ENCODE measurements at regions not wholly inside any gene's neighbourhood (a gene's known extent, or its start where the extent isn't known, plus 50 kb on each side); places are given as distances from the start of the nearest gene placed in this dataset.

DNA sequence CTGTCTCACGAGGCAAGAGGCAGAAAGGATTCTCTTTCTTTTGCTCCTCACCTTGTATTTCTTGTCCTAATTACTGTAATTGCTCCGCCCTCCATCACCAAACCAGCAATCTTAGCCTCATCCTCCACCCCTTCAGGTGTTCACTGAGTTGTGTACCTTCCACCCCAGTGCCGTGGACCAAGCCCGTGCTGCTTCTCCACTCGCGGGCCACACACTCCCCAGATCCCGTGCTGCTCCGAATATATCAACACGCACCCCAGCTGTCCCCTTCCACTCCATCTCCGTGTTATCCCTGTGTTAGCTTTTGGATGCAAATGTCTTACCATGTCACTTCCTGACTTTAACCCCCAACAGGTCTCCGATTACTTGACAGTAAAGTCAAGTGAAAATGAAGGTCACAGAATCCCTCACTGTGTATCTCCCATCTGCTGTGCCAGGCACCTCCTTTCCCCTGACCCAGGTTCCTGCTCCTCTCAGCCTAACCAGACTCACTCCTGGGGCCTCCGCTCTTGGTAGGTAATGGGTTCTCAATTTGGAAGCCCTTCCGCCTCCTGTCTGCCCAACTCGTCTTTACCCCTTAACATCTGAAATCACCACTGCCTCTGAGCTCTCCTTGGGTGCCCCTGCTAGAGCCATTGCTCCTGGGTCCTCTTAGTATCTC lies 320.2 kb downstream of the MED10 start:
- no peaks in the 10 kb centered on the region for H3K4me1 ChIP-seq (ENCODE audit: insufficient read depth, low read length)
- no peak for DNase-seq (ENCODE audit: low read depth)
- H3K27ac Mint-ChIP-seq (ENCODE audit: unreplicated experiment), result no peak overlapping the region
- no peak for TF ChIP-seq EZH2 (IDR thresholded peaks at IDR 0.05; ENCODE audit: insufficient read depth, low read length)
- TF ChIP-seq CTCF (IDR thresholded peaks at IDR 0.05; ENCODE audit: insufficient read depth, low read depth, low read length), result no peak
- no peaks in the 10 kb centered on the region for H3K27me3 ChIP-seq (ENCODE audit: insufficient read depth, low read length)
- no peaks in the 10 kb centered on the region for H4K20me1 ChIP-seq (ENCODE audit: insufficient read depth, low read length)
- no peak overlapping the region for H3K4me3 Mint-ChIP-seq (ENCODE audit: unreplicated experiment)
- no peak for FAIRE-seq
- no peak overlapping the region for H3K4me3 ChIP-seq (ENCODE audit: insufficient read depth, low read depth, low read length)
- no peak overlapping the region for H3K9ac ChIP-seq (ENCODE audit: low read length)
- no peaks in the 10 kb centered on the region for H3K4me1 Mint-ChIP-seq (ENCODE audit: low read depth, unreplicated experiment)
- no peak overlapping the region for H3K4me2 ChIP-seq (ENCODE audit: low read length)
- no peak overlapping the region for H2AFZ ChIP-seq (ENCODE audit: low read depth, low read length)
- peaks cover 8% of the 10 kb centered on the region for H3K9me3 ChIP-seq (ENCODE audit: insufficient read depth, low read depth, low read length)
- no peaks in the 10 kb centered on the region for H3K9me3 Mint-ChIP-seq (ENCODE audit: unreplicated experiment)
- no peaks in the 10 kb centered on the region for H3K36me3 Mint-ChIP-seq (ENCODE audit: low read depth, unreplicated experiment)
- no peak overlapping the region for H3K27ac ChIP-seq (ENCODE audit: low read depth, low read length)
- H3K79me2 ChIP-seq (ENCODE audit: insufficient read depth, low read length), result no peaks in the 10 kb centered on the region
- H3K27me3 Mint-ChIP-seq (ENCODE audit: low read depth, unreplicated experiment), result peaks cover 7% of the 10 kb centered on the region
- H3K36me3 ChIP-seq (ENCODE audit: insufficient read depth, low read length), result no peaks in the 10 kb centered on the region

GRCh38 chr5:6056280-6056679 lies 322.1 kb downstream of the MED10 start:
- no peak overlapping the region for H3K4me3 ChIP-seq (ENCODE audit: insufficient read depth, low read depth, low read length)
- no peaks in the 10 kb centered on the region for H3K27me3 ChIP-seq (ENCODE audit: insufficient read depth, low read length)
- no peak overlapping the region for H3K4me2 ChIP-seq (ENCODE audit: low read length)
- no peak overlapping the region for H2AFZ ChIP-seq (ENCODE audit: low read depth, low read length)
- Mint-ChIP-seq H3K36me3 (ENCODE audit: low read depth, unreplicated experiment) (no peaks in the 10 kb centered on the region), H3K4me3 (ENCODE audit: unreplicated experiment) (no peak overlapping the region), H3K4me1 (ENCODE audit: low read depth, unreplicated experiment) (no peaks in the 10 kb centered on the region), H3K27me3 (ENCODE audit: low read depth, unreplicated experiment) (peaks cover 2% of the 10 kb centered on the region), H3K27ac (ENCODE audit: unreplicated experiment) (no peak overlapping the region), H3K9me3 (ENCODE audit: unreplicated experiment) (no peaks in the 10 kb centered on the region)
- H3K9me3 ChIP-seq (ENCODE audit: insufficient read depth, low read depth, low read length), result peaks cover 8% of the 10 kb centered on the region
- no peaks in the 10 kb centered on the region for H3K4me1 ChIP-seq (ENCODE audit: insufficient read depth, low read length)
- H3K9ac ChIP-seq (ENCODE audit: low read length), result no peak overlapping the region
- no peak for DNase-seq (ENCODE audit: low read depth)
- H4K20me1 ChIP-seq (ENCODE audit: insufficient read depth, low read length), result no peaks in the 10 kb centered on the region
- TF ChIP-seq CTCF (IDR thresholded peaks at IDR 0.05; ENCODE audit: insufficient read depth, low read depth, low read length) (no peak), EZH2 (IDR thresholded peaks at IDR 0.05; ENCODE audit: insufficient read depth, low read length) (no peak)
- no peaks in the 10 kb centered on the region for H3K36me3 ChIP-seq (ENCODE audit: insufficient read depth, low read length)
- FAIRE-seq, result no peak
- no peak overlapping the region for H3K27ac ChIP-seq (ENCODE audit: low read depth, low read length)
- no peaks in the 10 kb centered on the region for H3K79me2 ChIP-seq (ENCODE audit: insufficient read depth, low read length)

- H3K27me3 Mint-ChIP-seq (ENCODE audit: low read depth, unreplicated experiment), result no peaks in the 10 kb centered on the region
- no peak for FAIRE-seq
- H3K4me3 Mint-ChIP-seq (ENCODE audit: unreplicated experiment), result no peak overlapping the region
Measured at GRCh38 chr5:6049662-6050061, 328.7 kb downstream of the MED10 start.

More at GRCh38 chr5:6049662-6050061, 328.7 kb downstream of the MED10 start:
- Histone ChIP-seq H3K27me3 (ENCODE audit: insufficient read depth, low read length) (no peaks in the 10 kb centered on the region), H2AFZ (ENCODE audit: low read depth, low read length) (no peak overlapping the region), H4K20me1 (ENCODE audit: insufficient read depth, low read length) (no peaks in the 10 kb centered on the region), H3K4me3 (ENCODE audit: insufficient read depth, low read depth, low read length) (no peak overlapping the region), H3K9ac (ENCODE audit: low read length) (no peak overlapping the region), H3K27ac (ENCODE audit: low read depth, low read length) (no peak overlapping the region), H3K9me3 (ENCODE audit: insufficient read depth, low read depth, low read length) (peaks cover 3% of the 10 kb centered on the region), H3K4me2 (ENCODE audit: low read length) (no peak overlapping the region), H3K36me3 (ENCODE audit: insufficient read depth, low read length) (no peaks in the 10 kb centered on the region), H3K79me2 (ENCODE audit: insufficient read depth, low read length) (no peaks in the 10 kb centered on the region), H3K4me1 (ENCODE audit: insufficient read depth, low read length) (no peaks in the 10 kb centered on the region)
- TF ChIP-seq CTCF (IDR thresholded peaks at IDR 0.05; ENCODE audit: insufficient read depth, low read depth, low read length) (no peak), EZH2 (IDR thresholded peaks at IDR 0.05; ENCODE audit: insufficient read depth, low read length) (no peak)
- Mint-ChIP-seq H3K27ac (ENCODE audit: unreplicated experiment) (no peak overlapping the region), H3K36me3 (ENCODE audit: low read depth, unreplicated experiment) (no peaks in the 10 kb centered on the region), H3K9me3 (ENCODE audit: unreplicated experiment) (no peaks in the 10 kb centered on the region), H3K4me1 (ENCODE audit: low read depth, unreplicated experiment) (no peaks in the 10 kb centered on the region)
- DNase-seq (ENCODE audit: low read depth), result no peak
